ENCODE measurements at regions not wholly inside any gene's neighbourhood (a gene's known extent, or its start where the extent isn't known, plus 50 kb on each side); places are given as distances from the start of the nearest gene placed in this dataset.

DNA sequence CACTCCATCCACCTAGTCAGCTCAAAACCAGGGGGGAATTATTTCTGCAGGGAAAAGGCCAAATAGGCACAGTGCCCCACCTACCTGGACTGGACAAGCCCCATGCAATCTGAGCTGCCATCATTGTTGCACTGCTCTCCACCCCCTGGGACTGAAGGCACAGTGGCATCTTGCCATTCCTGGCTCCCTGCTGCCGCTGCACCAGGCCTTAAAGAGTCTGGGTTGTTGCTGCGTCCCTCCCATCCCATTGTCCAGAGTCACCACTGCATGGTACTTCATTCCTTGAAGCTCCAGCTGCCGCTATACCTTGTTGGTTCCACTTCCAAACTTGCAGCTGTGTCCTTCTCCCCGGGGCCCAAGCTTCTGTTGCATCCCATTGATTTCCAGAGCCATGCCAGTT is 629.7 kb downstream of the STIM2 start:
- WGBS (ENCODE audit: low lambda C conversion rate): 7% methylated on average over 3 of the region's 4 CpGs

DNA sequence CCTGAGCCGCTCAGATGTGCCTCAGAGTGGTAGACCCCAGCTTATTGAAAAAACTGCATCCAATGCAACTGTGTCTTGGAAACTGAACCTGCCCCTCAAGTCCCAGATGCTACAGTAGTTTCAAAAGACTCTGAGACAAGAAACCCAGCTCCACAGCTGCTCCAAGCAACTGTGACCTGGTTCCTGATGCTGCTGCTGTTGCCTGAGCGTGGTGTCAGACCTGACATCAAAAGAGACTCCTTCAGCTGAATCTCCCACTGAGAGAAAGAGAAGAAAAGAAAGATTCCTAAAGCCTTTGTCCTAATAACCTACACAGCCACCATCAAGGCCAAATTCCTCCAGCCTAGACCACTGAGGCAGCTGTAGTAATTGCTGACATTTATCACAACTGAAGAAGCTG is 630.1 kb downstream of the STIM2 start:
- 8% methylated on average over 2 of the region's 2 CpGs for WGBS (ENCODE audit: low lambda C conversion rate)
- no peak for DNase-seq

More for the DNA sequence above, 629.7 kb downstream of the STIM2 start:
- Histone ChIP-seq H3K9ac (no peak overlapping the region), H3K4me2 (no peak overlapping the region), H3K4me1 (ENCODE audit: control insufficient read depth in 1 of 2, insufficient read depth in 2 of 2, low read depth in 1 of 2, low read length in 1 of 2) (no peaks in the 10 kb centered on the region), H3K27me3 (ENCODE audit: insufficient read depth) (no peaks in the 10 kb centered on the region), H3K9me2 (no peaks in the 10 kb centered on the region), H2AFZ (ENCODE audit: low read depth) (no peak overlapping the region), H3K9me3 (no peaks in the 10 kb centered on the region), H3K36me3 (replicated peaks in 1 of 2; ENCODE audit: control insufficient read depth in 1 of 2, insufficient read depth in 2 of 2, low read length in 1 of 2) (no peaks in the 10 kb centered on the region), H3K4me3 (ENCODE audit: low read depth in 2 of 2, low read length in 1 of 2) (no peak overlapping the region), H3K79me2 (ENCODE audit: insufficient read depth) (no peaks in the 10 kb centered on the region), H4K20me1 (ENCODE audit: insufficient read depth) (no peaks in the 10 kb centered on the region), H3K27ac (ENCODE audit: low read depth in 2 of 2, low read length in 1 of 2) (no peak overlapping the region), H3F3A (replicated peaks; ENCODE audit: insufficient read depth) (no peaks in the 10 kb centered on the region)
- ChIA-PET POLR2A (no interaction called here), CTCF (interaction anchor here (0.6 kb wide), 1 partner anchor 28 kb away, joined by 3 read pairs; no protein-coding TSS in a partner anchor)
- TF ChIP-seq FOSL2 (IDR thresholded peaks at IDR 0.05; ENCODE audit: borderline replicate concordance, low read depth) (no peak), EZH2phosphoT487 (IDR thresholded peaks at IDR 0.05; ENCODE audit: borderline replicate concordance, low read depth) (no peak), MEF2A (IDR thresholded peaks at IDR 0.05; ENCODE audit: borderline replicate concordance, low read depth) (no peak), FOXM1 (IDR thresholded peaks at IDR 0.05; ENCODE audit: low read depth) (no peak), RXRA (IDR thresholded peaks at IDR 0.05; ENCODE audit: borderline replicate concordance, low read depth) (no peak), JUND (IDR thresholded peaks at IDR 0.05) (no peak)
- TF ChIP-seq, protein P1, sequence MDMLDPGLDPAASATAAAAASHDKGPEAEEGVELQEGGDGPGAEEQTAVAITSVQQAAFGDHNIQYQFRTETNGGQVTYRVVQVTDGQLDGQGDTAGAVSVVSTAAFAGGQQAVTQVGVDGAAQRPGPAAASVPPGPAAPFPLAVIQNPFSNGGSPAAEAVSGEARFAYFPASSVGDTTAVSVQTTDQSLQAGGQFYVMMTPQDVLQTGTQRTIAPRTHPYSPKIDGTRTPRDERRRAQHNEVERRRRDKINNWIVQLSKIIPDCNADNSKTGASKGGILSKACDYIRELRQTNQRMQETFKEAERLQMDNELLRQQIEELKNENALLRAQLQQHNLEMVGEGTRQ (IDR thresholded peaks at IDR 0.05; ENCODE audit: borderline replicate concordance, low read depth, low read length): no peak
- TF ChIP-seq, protein P2, sequence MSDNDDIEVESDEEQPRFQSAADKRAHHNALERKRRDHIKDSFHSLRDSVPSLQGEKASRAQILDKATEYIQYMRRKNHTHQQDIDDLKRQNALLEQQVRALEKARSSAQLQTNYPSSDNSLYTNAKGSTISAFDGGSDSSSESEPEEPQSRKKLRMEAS (IDR thresholded peaks at IDR 0.05; ENCODE audit: low read depth): no peak
- TF ChIP-seq, protein P3, sequence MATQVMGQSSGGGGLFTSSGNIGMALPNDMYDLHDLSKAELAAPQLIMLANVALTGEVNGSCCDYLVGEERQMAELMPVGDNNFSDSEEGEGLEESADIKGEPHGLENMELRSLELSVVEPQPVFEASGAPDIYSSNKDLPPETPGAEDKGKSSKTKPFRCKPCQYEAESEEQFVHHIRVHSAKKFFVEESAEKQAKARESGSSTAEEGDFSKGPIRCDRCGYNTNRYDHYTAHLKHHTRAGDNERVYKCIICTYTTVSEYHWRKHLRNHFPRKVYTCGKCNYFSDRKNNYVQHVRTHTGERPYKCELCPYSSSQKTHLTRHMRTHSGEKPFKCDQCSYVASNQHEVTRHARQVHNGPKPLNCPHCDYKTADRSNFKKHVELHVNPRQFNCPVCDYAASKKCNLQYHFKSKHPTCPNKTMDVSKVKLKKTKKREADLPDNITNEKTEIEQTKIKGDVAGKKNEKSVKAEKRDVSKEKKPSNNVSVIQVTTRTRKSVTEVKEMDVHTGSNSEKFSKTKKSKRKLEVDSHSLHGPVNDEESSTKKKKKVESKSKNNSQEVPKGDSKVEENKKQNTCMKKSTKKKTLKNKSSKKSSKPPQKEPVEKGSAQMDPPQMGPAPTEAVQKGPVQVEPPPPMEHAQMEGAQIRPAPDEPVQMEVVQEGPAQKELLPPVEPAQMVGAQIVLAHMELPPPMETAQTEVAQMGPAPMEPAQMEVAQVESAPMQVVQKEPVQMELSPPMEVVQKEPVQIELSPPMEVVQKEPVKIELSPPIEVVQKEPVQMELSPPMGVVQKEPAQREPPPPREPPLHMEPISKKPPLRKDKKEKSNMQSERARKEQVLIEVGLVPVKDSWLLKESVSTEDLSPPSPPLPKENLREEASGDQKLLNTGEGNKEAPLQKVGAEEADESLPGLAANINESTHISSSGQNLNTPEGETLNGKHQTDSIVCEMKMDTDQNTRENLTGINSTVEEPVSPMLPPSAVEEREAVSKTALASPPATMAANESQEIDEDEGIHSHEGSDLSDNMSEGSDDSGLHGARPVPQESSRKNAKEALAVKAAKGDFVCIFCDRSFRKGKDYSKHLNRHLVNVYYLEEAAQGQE (IDR thresholded peaks at IDR 0.05; ENCODE audit: low read depth, low read length): no peak
- no peak for DNase-seq

More for the DNA sequence above, 630.1 kb downstream of the STIM2 start:
- ChIA-PET POLR2A (no interaction called here), CTCF (no interaction called here)
- H3K9me2 ChIP-seq: no peaks in the 10 kb centered on the region
- H3K27ac ChIP-seq (ENCODE audit: low read depth in 2 of 2, low read length in 1 of 2): no peak overlapping the region
- H3K36me3 ChIP-seq (replicated peaks in 1 of 2; ENCODE audit: control insufficient read depth in 1 of 2, insufficient read depth in 2 of 2, low read length in 1 of 2): no peaks in the 10 kb centered on the region
- no peaks in the 10 kb centered on the region for H3K4me1 ChIP-seq (ENCODE audit: control insufficient read depth in 1 of 2, insufficient read depth in 2 of 2, low read depth in 1 of 2, low read length in 1 of 2)
- no peaks in the 10 kb centered on the region for H3K79me2 ChIP-seq (ENCODE audit: insufficient read depth)
- no peak overlapping the region for H3K9ac ChIP-seq
- no peaks in the 10 kb centered on the region for H3F3A ChIP-seq (replicated peaks; ENCODE audit: insufficient read depth)
- no peaks in the 10 kb centered on the region for H3K9me3 ChIP-seq
- no peaks in the 10 kb centered on the region for H4K20me1 ChIP-seq (ENCODE audit: insufficient read depth)
- H3K4me2 ChIP-seq: no peak overlapping the region
- TF ChIP-seq GATA2 (CRISPR knock-in tag; IDR thresholded peaks at IDR 0.05) (no peak), MXI1 (IDR thresholded peaks at IDR 0.05; ENCODE audit: low read depth, low read length) (no peak), MEF2A (IDR thresholded peaks at IDR 0.05; ENCODE audit: borderline replicate concordance, low read depth) (no peak), SMC3 (IDR thresholded peaks at IDR 0.05; ENCODE audit: low read depth, low read length) (no peak), RCOR1 (IDR thresholded peaks at IDR 0.05; ENCODE audit: low read length) (no peak)
- TF ChIP-seq, protein P4, sequence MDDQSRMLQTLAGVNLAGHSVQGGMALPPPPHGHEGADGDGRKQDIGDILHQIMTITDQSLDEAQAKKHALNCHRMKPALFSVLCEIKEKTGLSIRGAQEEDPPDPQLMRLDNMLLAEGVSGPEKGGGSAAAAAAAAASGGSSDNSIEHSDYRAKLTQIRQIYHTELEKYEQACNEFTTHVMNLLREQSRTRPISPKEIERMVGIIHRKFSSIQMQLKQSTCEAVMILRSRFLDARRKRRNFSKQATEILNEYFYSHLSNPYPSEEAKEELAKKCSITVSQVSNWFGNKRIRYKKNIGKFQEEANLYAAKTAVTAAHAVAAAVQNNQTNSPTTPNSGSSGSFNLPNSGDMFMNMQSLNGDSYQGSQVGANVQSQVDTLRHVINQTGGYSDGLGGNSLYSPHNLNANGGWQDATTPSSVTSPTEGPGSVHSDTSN (IDR thresholded peaks at IDR 0.05): no peak
- no peak overlapping the region for H2AFZ ChIP-seq (ENCODE audit: low read depth)
- H3K4me3 ChIP-seq (ENCODE audit: low read depth in 2 of 2, low read length in 1 of 2): no peak overlapping the region
- H3K27me3 ChIP-seq (ENCODE audit: insufficient read depth): no peaks in the 10 kb centered on the region

Data from SK-N-SH (cell line).